Neural cell (in vitro differentiated cells): ENCODE measurements at regions not wholly inside any gene's neighbourhood (a gene's known extent, or its start where the extent isn't known, plus 50 kb on each side); places are given as distances from the start of the nearest gene placed in this dataset.
"Not testable (repeated sequence)": the region's sequence is repeated elsewhere in the genome, so short reads cannot be mapped to it uniquely, and the experiment has no call there.

Source experiments
- EP300 ChIP-seq: fragments of 450-650 bp; conservative IDR thresholded peaks from 2 replicates; pipeline ENCODE4 v1.6.1; 2014; ENCODE audit warnings: antibody characterized with exemption, mild to moderate bottlenecking, moderate library complexity; ENCODE audit not compliant: poor library complexity, severe bottlenecking
- EZH2 ChIP-seq: fragments of 200-600, 300-800 bp; shearing (Covaris generic), sonication (generic); IDR thresholded peaks from 2 replicates; pipeline ENCODE4 v1.6.1; 2014; ENCODE audit warnings: antibody characterized with exemption, low read length, borderline replicate concordance, mild to moderate bottlenecking; ENCODE audit not compliant: insufficient read depth, poor library complexity, severe bottlenecking
- MXI1 ChIP-seq: fragments of 450-650 bp; conservative IDR thresholded peaks from 2 replicates; pipeline ENCODE4 v1.6.1; 2014; ENCODE audit warnings: antibody characterized with exemption, mild to moderate bottlenecking; ENCODE audit not compliant: poor library complexity, severe bottlenecking
- POLR2AphosphoS5 ChIP-seq: IDR thresholded peaks from 2 replicates; pipeline ENCODE4 v1.6.1; 2012
- RAD21 ChIP-seq: fragments of 450-650 bp; conservative IDR thresholded peaks from 2 replicates; pipeline ENCODE4 v1.6.1; 2014; ENCODE audit warnings: antibody characterized with exemption, mild to moderate bottlenecking, moderate library complexity
- TAF1 ChIP-seq: IDR thresholded peaks from 2 replicates; pipeline ENCODE4 v1.6.1; 2012; ENCODE audit warnings: low read depth
- TF ChIP-seq, protein P1 (sequence below): fragments of 450-650 bp; IDR thresholded peaks from 2 replicates; pipeline ENCODE4 v1.5.1; 2014; ENCODE audit warnings: antibody characterized with exemption, mild to moderate bottlenecking, moderate library complexity; ENCODE audit not compliant: poor library complexity, severe bottlenecking

DNA sequence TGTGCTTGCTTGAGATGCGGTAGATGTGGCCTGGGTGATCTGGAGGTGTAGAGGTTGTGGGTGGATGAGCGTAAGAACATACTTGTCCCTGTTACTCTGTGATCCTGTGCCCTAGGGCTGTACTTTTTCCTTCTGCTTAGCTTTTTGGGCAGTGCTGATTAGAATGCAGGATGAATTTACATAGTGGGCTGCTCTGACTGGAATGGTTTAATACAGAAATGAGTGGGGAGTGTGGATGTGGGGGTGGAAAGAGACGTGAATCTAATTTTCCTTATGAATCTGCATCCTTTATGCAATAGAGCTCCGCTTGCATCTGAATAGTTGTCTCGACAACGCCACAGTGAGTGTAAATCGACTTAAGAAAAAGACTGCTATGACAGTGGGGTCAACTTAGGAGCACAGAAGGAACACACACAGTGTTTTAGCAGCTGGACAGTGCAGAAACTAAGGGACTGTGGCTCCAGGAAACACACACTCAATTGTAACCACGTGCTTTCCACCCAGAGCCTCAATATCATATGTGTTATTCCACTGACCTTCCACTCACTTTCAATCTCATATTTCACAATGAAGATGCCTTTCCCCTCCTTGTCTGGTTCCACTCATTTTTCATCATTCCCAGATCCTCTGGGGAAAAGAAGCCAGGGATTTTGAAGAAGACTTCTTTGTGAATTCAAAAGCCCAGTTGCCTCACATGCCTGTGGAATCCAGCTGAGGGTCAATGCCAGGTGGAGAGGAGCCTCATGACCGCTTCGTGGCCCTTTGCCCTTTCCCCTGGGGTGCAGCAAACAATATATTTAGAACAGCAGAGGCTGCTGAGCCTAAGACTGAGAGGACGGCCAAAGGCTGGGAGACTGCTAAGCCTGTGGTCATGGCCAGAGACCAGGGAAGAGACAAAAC lies 91.4 kb downstream of the BMP15 start:
- not testable (repeated sequence) for TF ChIP-seq POLR2AphosphoS5, TAF1, EP300, MXI1, RAD21, EZH2
- TF ChIP-seq, protein P1, sequence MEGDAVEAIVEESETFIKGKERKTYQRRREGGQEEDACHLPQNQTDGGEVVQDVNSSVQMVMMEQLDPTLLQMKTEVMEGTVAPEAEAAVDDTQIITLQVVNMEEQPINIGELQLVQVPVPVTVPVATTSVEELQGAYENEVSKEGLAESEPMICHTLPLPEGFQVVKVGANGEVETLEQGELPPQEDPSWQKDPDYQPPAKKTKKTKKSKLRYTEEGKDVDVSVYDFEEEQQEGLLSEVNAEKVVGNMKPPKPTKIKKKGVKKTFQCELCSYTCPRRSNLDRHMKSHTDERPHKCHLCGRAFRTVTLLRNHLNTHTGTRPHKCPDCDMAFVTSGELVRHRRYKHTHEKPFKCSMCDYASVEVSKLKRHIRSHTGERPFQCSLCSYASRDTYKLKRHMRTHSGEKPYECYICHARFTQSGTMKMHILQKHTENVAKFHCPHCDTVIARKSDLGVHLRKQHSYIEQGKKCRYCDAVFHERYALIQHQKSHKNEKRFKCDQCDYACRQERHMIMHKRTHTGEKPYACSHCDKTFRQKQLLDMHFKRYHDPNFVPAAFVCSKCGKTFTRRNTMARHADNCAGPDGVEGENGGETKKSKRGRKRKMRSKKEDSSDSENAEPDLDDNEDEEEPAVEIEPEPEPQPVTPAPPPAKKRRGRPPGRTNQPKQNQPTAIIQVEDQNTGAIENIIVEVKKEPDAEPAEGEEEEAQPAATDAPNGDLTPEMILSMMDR, result not testable (repeated sequence)
